Endodermal cell (in vitro differentiated cells): ENCODE measurements at regions not wholly inside any gene's neighbourhood (a gene's known extent, or its start where the extent isn't known, plus 50 kb on each side); places are given as distances from the start of the nearest gene placed in this dataset.

Source experiments
- DNase-seq: peaks from one replicate; pipeline ENCODE4 v3.0.0-alpha.2; 2017
- H3K27ac ChIP-seq: 2 replicates; pipeline ENCODE4 v1.5.1; 2013; ENCODE audit warnings: mild to moderate bottlenecking, low read depth, low read length, moderate library complexity
- H3K27me3 ChIP-seq: 2 replicates; pipeline ENCODE4 v1.6.1; 2013; ENCODE audit warnings: mild to moderate bottlenecking, low read length, moderate library complexity; ENCODE audit not compliant: insufficient read depth, control insufficient read depth, poor library complexity, severe bottlenecking
- H3K36me3 ChIP-seq: 2 replicates; pipeline ENCODE4 v1.7.0; 2013; ENCODE audit warnings: mild to moderate bottlenecking, low read length, moderate library complexity; ENCODE audit not compliant: control insufficient read depth, insufficient read depth
- H3K4me1 ChIP-seq: one replicate; pipeline ENCODE4 v1.7.0; 2013; ENCODE audit warnings: low read length; ENCODE audit not compliant: control insufficient read depth, insufficient read depth
- H3K4me3 ChIP-seq: 2 replicates; pipeline ENCODE4 v1.5.1; 2013; ENCODE audit warnings: mild to moderate bottlenecking, low read length, moderate library complexity
- H3K9ac ChIP-seq: 2 replicates; pipeline ENCODE4 v1.6.1; 2013; ENCODE audit warnings: mild to moderate bottlenecking, low read length, moderate library complexity; ENCODE audit not compliant: poor library complexity, severe bottlenecking; ENCODE audit errors: extremely low read depth
- H3K9me3 ChIP-seq: 2 replicates; pipeline ENCODE4 v1.6.1; 2013; ENCODE audit warnings: mild to moderate bottlenecking, low read length, moderate library complexity; ENCODE audit not compliant: control insufficient read depth
- H3K27ac Mint-ChIP-seq: 2 replicates; pipeline ENCODE4 v1.8.0; 2020; ENCODE audit warnings: mixed read lengths
- H3K27me3 Mint-ChIP-seq: 2 replicates; pipeline ENCODE4 v1.8.0; 2021; ENCODE audit warnings: mild to moderate bottlenecking, mixed read lengths; ENCODE audit not compliant: insufficient read depth
- H3K36me3 Mint-ChIP-seq: 2 replicates; pipeline ENCODE4 v1.8.0; 2020; ENCODE audit warnings: low read depth, mixed read lengths
- H3K4me1 Mint-ChIP-seq: 2 replicates; pipeline ENCODE4 v1.8.0; 2020; ENCODE audit warnings: mixed read lengths
- H3K4me3 Mint-ChIP-seq: 2 replicates; pipeline ENCODE4 v1.8.0; 2020; ENCODE audit warnings: mild to moderate bottlenecking, moderate library complexity, mixed read lengths
- H3K9me3 Mint-ChIP-seq: 2 replicates; pipeline ENCODE4 v1.8.0; 2020; ENCODE audit warnings: mild to moderate bottlenecking, mixed read lengths
- WGBS, 2 experiments: methylation state at CpG; one replicate each; pipeline versions ENCODE4 v1.1.5 to v1.1.7; 2013; ENCODE audit warnings: missing lambda C conversion rate in 2 of 2, mixed read lengths in 1 of 2; ENCODE audit not compliant: insufficient coverage in 1 of 2, insufficient read length in 1 of 2; 5-methylcytosine and 5-hydroxymethylcytosine counted together
- TF ChIP-seq, protein P1 (sequence below): fragments of 200-600 bp; sonication (generic); conservative IDR thresholded peaks from 2 replicates; pipeline ENCODE4 v1.5.0; 2021; ENCODE audit warnings: antibody characterized with exemption, mild to moderate bottlenecking

DNA sequence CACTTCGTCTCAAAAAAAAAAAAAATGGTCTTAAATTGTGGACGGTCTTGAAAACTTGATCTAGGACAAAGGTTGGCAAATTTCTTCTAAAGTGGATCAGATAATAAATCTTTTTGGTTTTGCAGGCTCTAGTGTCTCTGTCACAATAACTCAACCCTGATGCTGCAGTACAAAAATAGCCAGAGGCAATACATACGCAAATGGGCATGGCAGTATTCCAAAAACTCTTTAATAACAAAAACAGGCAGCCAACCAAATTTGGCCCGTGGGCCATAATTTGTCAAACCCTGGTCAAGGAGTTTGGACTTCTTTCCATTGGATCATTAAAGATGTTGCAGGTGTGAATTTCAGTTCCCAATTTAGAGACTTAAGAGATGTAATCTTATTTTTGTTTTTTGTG lies 93.5 kb upstream of the MRI1 start:
- TF ChIP-seq, protein P1, sequence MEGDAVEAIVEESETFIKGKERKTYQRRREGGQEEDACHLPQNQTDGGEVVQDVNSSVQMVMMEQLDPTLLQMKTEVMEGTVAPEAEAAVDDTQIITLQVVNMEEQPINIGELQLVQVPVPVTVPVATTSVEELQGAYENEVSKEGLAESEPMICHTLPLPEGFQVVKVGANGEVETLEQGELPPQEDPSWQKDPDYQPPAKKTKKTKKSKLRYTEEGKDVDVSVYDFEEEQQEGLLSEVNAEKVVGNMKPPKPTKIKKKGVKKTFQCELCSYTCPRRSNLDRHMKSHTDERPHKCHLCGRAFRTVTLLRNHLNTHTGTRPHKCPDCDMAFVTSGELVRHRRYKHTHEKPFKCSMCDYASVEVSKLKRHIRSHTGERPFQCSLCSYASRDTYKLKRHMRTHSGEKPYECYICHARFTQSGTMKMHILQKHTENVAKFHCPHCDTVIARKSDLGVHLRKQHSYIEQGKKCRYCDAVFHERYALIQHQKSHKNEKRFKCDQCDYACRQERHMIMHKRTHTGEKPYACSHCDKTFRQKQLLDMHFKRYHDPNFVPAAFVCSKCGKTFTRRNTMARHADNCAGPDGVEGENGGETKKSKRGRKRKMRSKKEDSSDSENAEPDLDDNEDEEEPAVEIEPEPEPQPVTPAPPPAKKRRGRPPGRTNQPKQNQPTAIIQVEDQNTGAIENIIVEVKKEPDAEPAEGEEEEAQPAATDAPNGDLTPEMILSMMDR: no peak
- Histone ChIP-seq H3K4me1 (no peaks in the 10 kb centered on the region), H3K9ac (no peak overlapping the region), H3K4me3 (no peak overlapping the region), H3K27me3 (no peaks in the 10 kb centered on the region), H3K27ac (no peak overlapping the region), H3K9me3 (peaks cover 6% of the 10 kb centered on the region), H3K36me3 (no peaks in the 10 kb centered on the region)
- H3K27me3 Mint-ChIP-seq: peaks cover 17% of the 10 kb centered on the region
- no peaks in the 10 kb centered on the region for H3K36me3 Mint-ChIP-seq
- no peaks in the 10 kb centered on the region for H3K4me1 Mint-ChIP-seq
- 86 to 96% methylated on average over 1 to 4 of the region's 4 CpGs for WGBS, 2 experiments
- H3K9me3 Mint-ChIP-seq: peaks cover 6% of the 10 kb centered on the region
- H3K4me3 Mint-ChIP-seq: no peak overlapping the region
- no peak for DNase-seq
- H3K27ac Mint-ChIP-seq: no peak overlapping the region

DNA sequence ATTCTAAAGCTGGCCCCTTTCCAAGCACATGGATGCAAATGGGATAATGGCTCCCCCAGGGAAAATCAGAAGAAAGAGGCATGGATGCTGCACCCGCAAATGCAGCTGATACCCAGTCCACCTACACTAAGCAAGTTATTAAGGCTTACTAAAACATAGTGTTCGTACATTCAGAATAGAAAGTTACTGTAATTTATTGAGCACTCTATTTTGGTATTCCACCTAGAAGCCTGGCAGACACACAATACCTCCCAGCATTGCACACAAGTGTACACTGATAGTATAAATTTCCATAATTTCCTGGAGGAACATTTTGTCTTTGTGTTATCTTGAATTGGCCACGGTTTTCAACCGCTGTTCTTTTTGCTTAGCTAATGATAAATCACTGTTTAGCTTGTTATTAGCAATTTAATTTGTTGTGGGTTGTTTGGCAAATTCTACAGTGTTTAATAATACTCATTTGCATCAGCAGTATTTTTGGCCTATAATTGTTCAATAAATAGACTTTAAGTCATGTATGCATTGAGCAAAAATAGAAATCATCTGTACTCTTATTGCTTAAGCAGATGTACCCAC lies 94.5 kb upstream of the MRI1 start:
- Histone ChIP-seq H3K9ac (no peak overlapping the region), H3K27ac (no peak overlapping the region), H3K4me1 (no peaks in the 10 kb centered on the region), H3K36me3 (no peaks in the 10 kb centered on the region), H3K4me3 (no peak overlapping the region), H3K9me3 (peaks cover 6% of the 10 kb centered on the region), H3K27me3 (no peaks in the 10 kb centered on the region)
- H3K4me3 Mint-ChIP-seq: no peak overlapping the region
- H3K9me3 Mint-ChIP-seq: peaks cover 6% of the 10 kb centered on the region
- no peak overlapping the region for H3K27ac Mint-ChIP-seq
- no peak for DNase-seq
- H3K27me3 Mint-ChIP-seq: peaks cover 14% of the 10 kb centered on the region
- no peaks in the 10 kb centered on the region for H3K36me3 Mint-ChIP-seq
- TF ChIP-seq, protein P1: no peak
- H3K4me1 Mint-ChIP-seq: no peaks in the 10 kb centered on the region
- 94 to 100% methylated on average over 3 to 4 of the region's 4 CpGs for WGBS, 2 experiments

DNA sequence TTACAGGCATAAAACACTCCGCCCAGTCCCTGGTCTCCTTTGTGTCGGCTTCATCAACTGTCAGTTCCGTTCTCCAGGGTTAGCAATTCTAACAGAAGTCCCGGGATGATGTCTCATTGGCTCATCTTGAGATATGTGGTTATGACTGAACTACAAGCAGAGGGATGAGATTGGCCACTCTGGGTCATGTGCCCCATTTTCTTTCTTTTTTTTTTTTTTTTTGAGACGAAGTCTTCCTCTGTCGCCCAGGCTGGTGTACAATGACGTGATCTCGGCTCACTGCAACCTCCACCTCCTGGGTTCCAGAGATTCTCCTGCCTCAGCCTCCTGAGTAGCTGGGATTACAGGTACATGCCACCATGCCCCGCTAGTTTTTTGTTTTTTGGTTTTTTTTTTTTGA lies 95.4 kb upstream of the MRI1 start:
- Histone ChIP-seq H3K4me1 (no peaks in the 10 kb centered on the region), H3K27me3 (no peaks in the 10 kb centered on the region), H3K9me3 (peaks cover 6% of the 10 kb centered on the region), H3K36me3 (no peaks in the 10 kb centered on the region), H3K27ac (no peak overlapping the region), H3K4me3 (no peak overlapping the region), H3K9ac (no peak overlapping the region)
- no peaks in the 10 kb centered on the region for H3K4me1 Mint-ChIP-seq
- 92 to 96% methylated on average over 7 to 9 of the region's 9 CpGs for WGBS, 2 experiments
- TF ChIP-seq, protein P1: no peak
- no peak overlapping the region for H3K4me3 Mint-ChIP-seq
- H3K9me3 Mint-ChIP-seq: peaks cover 6% of the 10 kb centered on the region
- H3K27me3 Mint-ChIP-seq: peaks cover 10% of the 10 kb centered on the region
- H3K36me3 Mint-ChIP-seq: no peaks in the 10 kb centered on the region
- H3K27ac Mint-ChIP-seq: no peak overlapping the region
- DNase-seq: no peak
